PC-3 (cell line): ENCODE measurements at regions not wholly inside any gene's neighbourhood (a gene's known extent, or its start where the extent isn't known, plus 50 kb on each side); places are given as distances from the start of the nearest gene placed in this dataset.

Source experiments
- CTCF ChIP-seq: fragments of 300-600 bp; sonication (generic); conservative IDR thresholded peaks from 2 replicates; pipeline ENCODE4 v1.5.1; 2017; ENCODE audit warnings: antibody characterized with exemption, low read depth, mild to moderate bottlenecking, low read length
- EZH2phosphoT487 ChIP-seq: fragments of 300-600 bp; sonication (generic); IDR thresholded peaks from 2 replicates; pipeline ENCODE4 v1.6.1; 2018; ENCODE audit warnings: mild to moderate bottlenecking, antibody characterized with exemption, low read length, borderline replicate concordance

- TF ChIP-seq CTCF: no peak
- TF ChIP-seq EZH2phosphoT487: no peak
Measured at GRCh38 chr12:34406228-34406995, 384.1 kb downstream of the ALG10 start.
